ENCODE measurements at regions not wholly inside any gene's neighbourhood (a gene's known extent, or its start where the extent isn't known, plus 50 kb on each side); places are given as distances from the start of the nearest gene placed in this dataset.
"Not testable (repeated sequence)": the region's sequence is repeated elsewhere in the genome, so short reads cannot be mapped to it uniquely, and the experiment has no call there.

GRCh38 chr5:84450617-84451414, 66.1 kb upstream of the EDIL3 start:
- no peak overlapping the region for H3K4me2 ChIP-seq
- no peaks in the 10 kb centered on the region for H4K20me1 ChIP-seq
- peaks cover 17 to 26% (median 20%) of the 10 kb centered on the region in 11 experiments for H3K9me3 ChIP-seq (replicated peaks in 1 of 11)
- H3K4me3 ChIP-seq: no peak overlapping the region
- H3K9ac ChIP-seq: no peak overlapping the region
- no peak overlapping the region for H3K27ac ChIP-seq
- TF ChIP-seq Cebpa-rat (IDR thresholded peaks at IDR 0.05): no peak
- H3K27me3 ChIP-seq: no peaks in the 10 kb centered on the region
- no peaks in the 10 kb centered on the region for H3K4me1 ChIP-seq
- H3K36me3 ChIP-seq: no peaks in the 10 kb centered on the region

DNA sequence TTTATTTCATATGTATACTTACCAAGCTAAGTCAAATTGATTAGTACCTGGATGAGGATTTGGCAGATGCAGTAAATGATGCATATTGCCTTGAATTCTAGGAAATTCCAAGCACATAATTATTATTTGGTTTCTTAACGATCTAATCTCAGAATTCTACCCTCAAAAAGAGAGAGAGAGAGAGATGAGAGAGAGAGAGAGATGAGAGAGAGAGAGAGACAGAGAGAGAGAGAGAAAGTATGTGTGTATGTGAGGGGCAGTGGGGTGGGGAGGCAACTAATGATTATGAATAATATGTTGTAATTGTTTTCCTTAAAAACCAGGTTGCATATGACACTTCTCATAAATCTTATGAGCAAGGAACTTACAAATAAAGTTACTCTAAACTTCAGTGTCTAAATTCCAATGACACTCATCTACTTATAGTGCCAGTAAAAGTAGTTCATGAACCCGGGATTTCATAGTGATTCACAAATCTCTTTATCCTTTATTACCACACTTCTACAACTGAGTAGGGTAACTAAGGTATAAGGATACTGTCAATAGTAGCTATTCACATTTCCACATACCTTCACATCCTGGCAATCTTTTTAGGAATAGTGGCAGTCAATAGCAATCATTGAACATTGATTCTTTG, 60.5 kb upstream of the EDIL3 start:
- Histone ChIP-seq H4K20me1 (no peaks in the 10 kb centered on the region), H3K27me3 (no peaks in the 10 kb centered on the region), H3K9me3 (replicated peaks in 1 of 11) (no peaks in the 10 kb centered on the region), H3K27ac (no peak overlapping the region), H3K4me2 (no peak overlapping the region), H3K9ac (no peak overlapping the region), H3K36me3 (no peaks in the 10 kb centered on the region), H3K4me1 (no peaks in the 10 kb centered on the region), H3K4me3 (no peak overlapping the region)
- TF ChIP-seq Cebpa-rat (IDR thresholded peaks at IDR 0.05): no peak

DNA sequence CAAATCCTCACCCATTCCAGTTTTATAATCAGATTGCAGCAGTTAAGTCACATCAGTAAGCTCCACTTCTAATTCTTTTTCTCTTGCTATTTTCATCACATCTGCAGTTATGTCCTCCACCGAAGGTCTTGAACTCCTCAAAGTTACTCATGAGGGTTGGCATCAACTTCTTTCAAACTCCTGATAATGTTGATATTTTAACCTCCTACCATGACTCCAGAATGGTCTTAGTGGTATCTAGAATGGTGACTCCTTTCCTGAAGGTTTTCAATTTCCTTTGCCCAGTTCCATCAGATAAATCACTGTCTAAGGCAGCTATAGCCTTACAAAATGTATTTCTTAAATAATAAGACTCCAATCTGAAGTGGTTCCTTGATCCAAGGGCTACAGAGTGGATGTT, 53.8 kb upstream of the EDIL3 start:
- Histone ChIP-seq H3K4me3 (no peak overlapping the region), H3K9ac (no peak overlapping the region), H3K4me2 (no peak overlapping the region), H3K27me3 (no peaks in the 10 kb centered on the region), H3K27ac (no peak overlapping the region), H3K4me1 (no peaks in the 10 kb centered on the region), H4K20me1 (no peaks in the 10 kb centered on the region), H3K36me3 (no peaks in the 10 kb centered on the region), H3K9me3 (replicated peaks in 1 of 11) (no peaks in the 10 kb centered on the region)
- TF ChIP-seq Cebpa-rat (IDR thresholded peaks at IDR 0.05): no peak

DNA sequence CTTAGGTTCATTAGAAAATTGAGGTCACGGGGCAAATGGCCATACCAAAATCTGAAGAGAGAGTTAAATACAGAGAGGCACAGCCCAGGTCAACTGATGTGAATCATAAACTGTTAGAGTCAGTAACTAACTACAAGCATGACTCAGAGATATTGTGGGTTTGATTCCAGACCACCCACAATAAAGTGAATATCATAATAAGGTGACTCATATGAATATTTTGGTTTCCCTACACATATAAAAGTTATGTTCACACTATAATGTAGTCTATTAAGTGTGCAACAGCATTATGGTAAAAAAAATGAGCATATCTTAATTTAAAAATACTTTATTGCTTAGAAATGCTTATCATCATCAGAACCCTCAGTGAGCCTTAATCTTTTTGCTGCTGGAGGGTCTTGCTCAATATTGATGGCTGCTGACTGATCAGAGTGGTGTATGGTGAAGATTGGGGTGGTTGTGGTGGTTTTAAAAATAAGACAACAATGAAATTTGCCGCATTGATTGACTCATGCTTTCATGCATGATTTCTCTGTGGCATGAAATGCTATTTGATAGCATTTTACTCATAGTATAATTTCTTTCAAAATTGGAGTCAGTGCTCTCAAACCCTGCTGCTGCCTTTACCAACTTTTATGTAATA, 53.1 kb upstream of the EDIL3 start:
- H3K4me2 ChIP-seq: no peak overlapping the region
- no peak for TF ChIP-seq Cebpa-rat (IDR thresholded peaks at IDR 0.05)

GRCh38 chr5:84436866-84437265, 52.2 kb upstream of the EDIL3 start:
- Histone ChIP-seq H3K9ac (no peak overlapping the region), H3K4me2 (no peak overlapping the region), H4K20me1 (no peaks in the 10 kb centered on the region), H3K27me3 (no peaks in the 10 kb centered on the region), H3K9me3 (replicated peaks in 1 of 11) (no peaks in the 10 kb centered on the region), H3K4me1 (no peaks in the 10 kb centered on the region), H3K27ac (no peak overlapping the region), H3K4me3 (no peak overlapping the region), H3K36me3 (no peaks in the 10 kb centered on the region)
- no peak for TF ChIP-seq Cebpa-rat (IDR thresholded peaks at IDR 0.05)

More for the DNA sequence above, 53.1 kb upstream of the EDIL3 start:
- Histone ChIP-seq H3K9me3 (replicated peaks in 1 of 11) (no peaks in the 10 kb centered on the region), H3K9ac (no peak overlapping the region), H3K27ac (no peak overlapping the region), H3K4me3 (no peak overlapping the region), H3K27me3 (no peaks in the 10 kb centered on the region), H3K4me1 (no peaks in the 10 kb centered on the region), H4K20me1 (no peaks in the 10 kb centered on the region), H3K36me3 (no peaks in the 10 kb centered on the region)

- not testable (repeated sequence) for H3K27me3 ChIP-seq; H4K20me1 ChIP-seq; H3K36me3 ChIP-seq; H3K4me1 ChIP-seq; H3K27ac ChIP-seq; H3K9ac ChIP-seq; H3K4me3 ChIP-seq; H3K4me2 ChIP-seq; H3K9me3 ChIP-seq (replicated peaks in 1 of 11)
Observed at GRCh38 chr5:84435861-84436346, 51.2 kb upstream of the EDIL3 start.

All from BLaER1 treated with 17β-estradiol and CSF1 and Interleukin-3, amounts not matched to agents 10 nM and 100 nM (cell line).